HG03045 (cell line): ENCODE measurements at regions not wholly inside any gene's neighbourhood (a gene's known extent, or its start where the extent isn't known, plus 50 kb on each side); places are given as distances from the start of the nearest gene placed in this dataset.

ENCODE experiments used
- ATAC-seq: cut with Tn5 transposase; IDR thresholded peaks from one replicate; pipeline ENCODE4 v1.9.1; 2021; ENCODE audit warnings: mild to moderate bottlenecking, moderate library complexity; ENCODE audit not compliant: unreplicated experiment

GRCh38 chr6:23096876-23097275 is 527.5 kb downstream of the HDGFL1 start:
- ATAC-seq: no peak

- ATAC-seq: no peak
Observed at GRCh38 chr6:23097566-23097965, 528.2 kb downstream of the HDGFL1 start.

GRCh38 chr6:23106951-23107350 is 537.6 kb downstream of the HDGFL1 start:
- no peak for ATAC-seq

- no peak for ATAC-seq
Observed at GRCh38 chr6:23111984-23112383, 542.6 kb downstream of the HDGFL1 start.

GRCh38 chr6:23114812-23115504 is 545.6 kb downstream of the HDGFL1 start:
- no peak for ATAC-seq

GRCh38 chr6:23137611-23138010 is 568.2 kb downstream of the HDGFL1 start:
- ATAC-seq: no peak

- ATAC-seq: no peak
Observed at GRCh38 chr6:23140871-23141270, 571.5 kb downstream of the HDGFL1 start.

GRCh38 chr6:23145781-23146180 is 576.4 kb downstream of the HDGFL1 start:
- ATAC-seq: no peak

GRCh38 chr6:23154159-23154558 is 584.8 kb downstream of the HDGFL1 start:
- no peak for ATAC-seq

GRCh38 chr6:23170049-23170448 is 600.7 kb downstream of the HDGFL1 start:
- no peak for ATAC-seq

GRCh38 chr6:23173234-23173633 is 603.9 kb downstream of the HDGFL1 start:
- ATAC-seq: no peak

- no peak for ATAC-seq
Observed at GRCh38 chr6:23174781-23175361, 605.5 kb downstream of the HDGFL1 start.

- no peak for ATAC-seq
Observed at GRCh38 chr6:23175391-23175790, 606.0 kb downstream of the HDGFL1 start.

- ATAC-seq: no peak
Observed at GRCh38 chr6:23176471-23176870, 607.1 kb downstream of the HDGFL1 start.

GRCh38 chr6:23176883-23177282 is 607.5 kb downstream of the HDGFL1 start:
- no peak for ATAC-seq

- ATAC-seq: no peak
Observed at GRCh38 chr6:23177806-23178205, 608.4 kb downstream of the HDGFL1 start.

GRCh38 chr6:23179994-23180393 is 610.6 kb downstream of the HDGFL1 start:
- no peak for ATAC-seq

GRCh38 chr6:23180504-23181293 is 611.3 kb downstream of the HDGFL1 start:
- no peak for ATAC-seq

- no peak for ATAC-seq
Observed at GRCh38 chr6:23181356-23182110, 612.2 kb downstream of the HDGFL1 start.

- no peak for ATAC-seq
Observed at GRCh38 chr6:23183846-23184245, 614.5 kb downstream of the HDGFL1 start.

- ATAC-seq: no peak
Observed at GRCh38 chr6:23184351-23184750, 615.0 kb downstream of the HDGFL1 start.
